Ovary (tissue), 7 donors: ENCODE measurements at regions not wholly inside any gene's neighbourhood (a gene's known extent, or its start where the extent isn't known, plus 50 kb on each side); places are given as distances from the start of the nearest gene placed in this dataset.

Experiments
- DNase-seq, 5 donors: peaks; one replicate each; pipeline ENCODE4 v3.0.0-alpha.2; 2019 to 2020
- H3K27ac ChIP-seq, 2 donors: fragments of 200-600 bp; one replicate each; pipeline versions ENCODE4 v1.5.1 to v1.8.0; 2019 to 2022
- H3K27me3 ChIP-seq: fragments of 200-600 bp; one replicate; pipeline ENCODE4 v1.8.0; 2022
- H3K36me3 ChIP-seq: fragments of 200-600 bp; sonication (generic); one replicate; pipeline ENCODE4 v1.5.1; 2019
- H3K4me1 ChIP-seq: one replicate; pipeline ENCODE4 v1.8.1; 2013; ENCODE audit warnings: mild to moderate bottlenecking, moderate library complexity; ENCODE audit not compliant: insufficient read depth
- H3K4me3 ChIP-seq: fragments of 200-600 bp; sonication (generic); one replicate; pipeline ENCODE4 v1.5.1; 2017
- H3K9me3 ChIP-seq, 2 donors: fragments of 200-600 bp in 1 of 2; sonication (generic) in 1 of 2; one replicate each; pipeline versions ENCODE4 v1.5.1 to v1.8.1; 2013 to 2019; ENCODE audit warnings: mild to moderate bottlenecking in 1 of 2, moderate library complexity in 1 of 2
- EP300 ChIP-seq: sonication (generic); formaldehyde crosslinking; IDR thresholded peaks from one replicate; pipeline ENCODE4 v1.6.1; 2017; ENCODE audit warnings: antibody characterized with exemption
- POLR2A ChIP-seq: fragments of 450-650 bp; IDR thresholded peaks from one replicate; pipeline ENCODE4 v1.6.1; 2017; ENCODE audit warnings: antibody characterized with exemption, mild to moderate bottlenecking, moderate library complexity
- WGBS, 3 donors: extraction: QIAGEN DNeasy Blood & Tissue Kit in 1 of 3; methylation state at CpG; one replicate each; pipeline versions ENCODE4 v1.1.5 to v1.1.7; 2013 to 2017; 5-methylcytosine and 5-hydroxymethylcytosine counted together
- intact Hi-C, 4 donors: fragments of 100-400 bp; cut with DNase I; formaldehyde crosslinking; loops; one replicate each; pipeline versions ENCODE4 v1.11.0 to v1.15.1; 2022 to 2023
- TF ChIP-seq, protein P1 (sequence below), 3 donors: fragments of 450-650 bp in 2 of 3; fragments of 200-600 bp in 1 of 3; IDR thresholded peaks; one replicate each; pipeline versions ENCODE4 v1.5.1 to v1.8.0; 2016 to 2022; ENCODE audit warnings: antibody characterized with exemption in 3 of 3, mild to moderate bottlenecking in 1 of 3
- donor health status: DM: no; HTN: no; CAD: no; lungs with moderate emphysema.
- donor health status: DM: no; HTN: no; CAD: no.
- donor health status: Bipolar disorder and iron deficiency.
- donor health status: DM: no; HTN: no; CAD: no.
- donor health status: DM: yes; HTN: yes; CAD: no.

DNA sequence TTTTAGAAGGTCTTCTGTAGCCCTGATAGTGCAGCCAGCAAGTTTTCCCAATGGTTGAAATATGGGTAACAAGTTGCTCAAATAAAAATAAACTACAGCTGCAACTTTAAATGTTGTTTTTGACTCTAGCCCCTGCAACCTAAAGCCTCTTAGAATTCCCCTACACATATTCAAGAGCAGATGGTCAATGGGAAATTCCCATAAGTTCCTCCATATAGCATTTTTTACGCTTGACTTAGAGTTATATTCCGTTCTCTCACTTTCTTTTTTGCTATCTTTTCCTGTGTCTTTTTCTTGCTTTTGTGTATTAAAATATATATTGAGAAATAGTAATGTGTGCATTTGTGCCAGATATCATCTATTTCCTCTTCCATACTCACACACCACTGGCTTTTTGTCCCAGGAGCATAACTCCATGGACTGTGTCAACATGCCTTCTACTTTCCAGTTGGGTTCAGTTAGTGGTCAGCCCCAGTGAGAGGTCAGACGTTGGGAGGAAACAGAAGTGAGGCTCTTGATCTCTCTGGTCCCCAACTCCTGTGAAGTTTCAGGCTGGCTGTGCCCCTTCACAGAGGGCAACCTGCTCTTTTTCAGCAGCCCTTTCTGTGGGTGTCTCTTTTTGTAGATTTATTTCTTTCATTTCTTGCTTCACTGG is 63.3 kb upstream of the TP63 start:
- Histone ChIP-seq H3K27ac (no peak overlapping the region), H3K4me3 (no peak overlapping the region), H3K27me3 (no peaks in the 10 kb centered on the region), H3K36me3 (no peaks in the 10 kb centered on the region), H3K4me1 (no peaks in the 10 kb centered on the region), H3K9me3 (no peaks in the 10 kb centered on the region)
- 77 to 84% (median 78%) methylated on average over 3 of the region's 3 CpGs for WGBS, 3 donors
- TF ChIP-seq, protein P1, sequence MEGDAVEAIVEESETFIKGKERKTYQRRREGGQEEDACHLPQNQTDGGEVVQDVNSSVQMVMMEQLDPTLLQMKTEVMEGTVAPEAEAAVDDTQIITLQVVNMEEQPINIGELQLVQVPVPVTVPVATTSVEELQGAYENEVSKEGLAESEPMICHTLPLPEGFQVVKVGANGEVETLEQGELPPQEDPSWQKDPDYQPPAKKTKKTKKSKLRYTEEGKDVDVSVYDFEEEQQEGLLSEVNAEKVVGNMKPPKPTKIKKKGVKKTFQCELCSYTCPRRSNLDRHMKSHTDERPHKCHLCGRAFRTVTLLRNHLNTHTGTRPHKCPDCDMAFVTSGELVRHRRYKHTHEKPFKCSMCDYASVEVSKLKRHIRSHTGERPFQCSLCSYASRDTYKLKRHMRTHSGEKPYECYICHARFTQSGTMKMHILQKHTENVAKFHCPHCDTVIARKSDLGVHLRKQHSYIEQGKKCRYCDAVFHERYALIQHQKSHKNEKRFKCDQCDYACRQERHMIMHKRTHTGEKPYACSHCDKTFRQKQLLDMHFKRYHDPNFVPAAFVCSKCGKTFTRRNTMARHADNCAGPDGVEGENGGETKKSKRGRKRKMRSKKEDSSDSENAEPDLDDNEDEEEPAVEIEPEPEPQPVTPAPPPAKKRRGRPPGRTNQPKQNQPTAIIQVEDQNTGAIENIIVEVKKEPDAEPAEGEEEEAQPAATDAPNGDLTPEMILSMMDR (IDR thresholded peaks at IDR 0.05) = no peak
- no peak for TF ChIP-seq POLR2A
- TF ChIP-seq EP300 = no peak
- intact Hi-C loops = no loop called here
- DNase-seq = no peak

DNA sequence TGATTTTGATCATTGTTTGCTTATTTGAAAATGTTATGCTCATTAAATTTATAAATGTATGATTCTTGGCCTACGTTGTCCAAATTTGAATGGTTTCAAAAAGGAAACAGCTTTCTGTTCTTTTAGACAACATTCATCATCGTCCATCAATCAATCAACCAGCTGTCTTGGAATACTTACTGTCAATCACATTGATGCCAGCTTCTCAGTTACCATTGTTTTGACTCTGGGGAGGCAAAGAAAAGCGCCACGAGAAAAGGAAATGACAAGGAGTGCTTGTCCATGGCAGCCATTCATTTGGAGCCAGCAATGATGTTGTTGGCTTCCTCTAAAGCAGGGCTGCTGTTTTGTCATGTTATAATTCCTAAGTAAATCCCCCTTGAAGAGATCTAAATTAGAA is 62.2 kb upstream of the TP63 start:
- no peak for TF ChIP-seq POLR2A
- TF ChIP-seq EP300 = no peak
- TF ChIP-seq, protein P1 (IDR thresholded peaks at IDR 0.05) = no peak
- H3K9me3 ChIP-seq = no peaks in the 10 kb centered on the region

GRCh38 chr3:189569473-189569872 is 61.7 kb upstream of the TP63 start:
- no peak for DNase-seq
- no peak overlapping the region for H3K4me3 ChIP-seq
- H3K27me3 ChIP-seq = no peaks in the 10 kb centered on the region
- H3K9me3 ChIP-seq = no peaks in the 10 kb centered on the region
- intact Hi-C loops = no loop called here
- H3K27ac ChIP-seq = no peak overlapping the region
- no peak for TF ChIP-seq POLR2A
- TF ChIP-seq EP300 = no peak
- TF ChIP-seq, protein P1 (IDR thresholded peaks at IDR 0.05) = no peak
- 91 to 95% (median 93%) methylated on average over 4 of the region's 4 CpGs for WGBS, 3 donors
- H3K36me3 ChIP-seq = no peaks in the 10 kb centered on the region
- H3K4me1 ChIP-seq = no peaks in the 10 kb centered on the region

More for the DNA sequence above, 62.2 kb upstream of the TP63 start:
- no peaks in the 10 kb centered on the region for H3K4me1 ChIP-seq
- no peaks in the 10 kb centered on the region for H3K36me3 ChIP-seq
- no peak overlapping the region for H3K4me3 ChIP-seq
- no peak for DNase-seq
- no peaks in the 10 kb centered on the region for H3K27me3 ChIP-seq
- intact Hi-C loops = no loop called here
- no peak overlapping the region for H3K27ac ChIP-seq
- WGBS, 3 donors = 66 to 81% (median 68%) methylated on average over 4 of the region's 4 CpGs

DNA sequence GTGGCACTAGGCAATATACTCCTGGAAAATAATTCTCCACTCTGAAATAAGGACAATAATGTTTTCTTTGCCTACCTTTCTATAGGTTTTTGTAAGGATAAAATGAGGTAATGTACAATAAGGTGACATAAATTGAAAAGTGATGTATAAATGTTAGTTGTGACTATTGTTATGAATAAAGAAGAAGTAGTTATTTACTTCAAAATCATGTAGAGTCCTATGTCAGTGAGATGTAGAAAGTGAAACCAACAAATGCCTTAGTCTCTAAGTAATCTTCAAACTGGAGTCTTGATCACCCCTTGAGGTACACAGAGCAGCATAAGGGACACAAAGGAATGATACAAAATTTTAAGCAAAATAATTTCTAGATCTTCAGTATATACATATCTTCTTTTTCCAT is 60.3 kb upstream of the TP63 start:
- H3K9me3 ChIP-seq = no peaks in the 10 kb centered on the region
- no peak for DNase-seq
- TF ChIP-seq, protein P1 (IDR thresholded peaks at IDR 0.05) = no peak
- TF ChIP-seq EP300 (no peak), POLR2A (no peak)

More for the DNA sequence above, 60.3 kb upstream of the TP63 start:
- Histone ChIP-seq H3K27ac (no peak overlapping the region), H3K36me3 (no peaks in the 10 kb centered on the region), H3K4me1 (no peaks in the 10 kb centered on the region), H3K27me3 (no peaks in the 10 kb centered on the region), H3K4me3 (no peak overlapping the region)
- intact Hi-C loops = no loop called here
